WERI-Rb-1 (cell line): ENCODE measurements at regions not wholly inside any gene's neighbourhood (a gene's known extent, or its start where the extent isn't known, plus 50 kb on each side); places are given as distances from the start of the nearest gene placed in this dataset.

Source experiments
- DNase-seq: peaks from one replicate; pipeline ENCODE4 v3.0.0-alpha.2; 2020
- H3K27ac ChIP-seq: fragments of 250-450 bp; sonication (Bioruptor Pico); 2 replicates; pipeline ENCODE4 v1.5.1; 2020; ENCODE audit warnings: mild to moderate bottlenecking, moderate library complexity
- H3K27me3 ChIP-seq: fragments of 250-450 bp; sonication (Bioruptor Pico); 2 replicates; pipeline ENCODE4 v1.5.1; 2021; ENCODE audit warnings: mild to moderate bottlenecking, low read depth, moderate library complexity; ENCODE audit not compliant: insufficient read depth, severe bottlenecking
- H3K36me3 ChIP-seq: fragments of 250-450 bp; sonication (Bioruptor Pico); 2 replicates; pipeline ENCODE4 v1.5.1; 2020; ENCODE audit warnings: mild to moderate bottlenecking, moderate library complexity
- H3K4me3 ChIP-seq: 2 replicates; pipeline ENCODE4 v1.5.1; 2011; ENCODE audit warnings: low read depth, mild to moderate bottlenecking, control low read depth, low read length
- H3K9me3 ChIP-seq: fragments of 250-450 bp; sonication (Bioruptor Pico); 2 replicates; pipeline ENCODE4 v1.5.1; 2021; ENCODE audit warnings: mild to moderate bottlenecking, moderate library complexity; ENCODE audit not compliant: severe bottlenecking
- CTCF ChIP-seq: IDR thresholded peaks from 2 replicates; pipeline ENCODE4 v1.5.1; 2011; ENCODE audit warnings: low read depth, mild to moderate bottlenecking, control low read depth, inconsistent platforms, low read length

- no peaks in the 10 kb centered on the region for H3K9me3 ChIP-seq
- no peaks in the 10 kb centered on the region for H3K27me3 ChIP-seq
- no peak for TF ChIP-seq CTCF
- no peak overlapping the region for H3K4me3 ChIP-seq
- no peak overlapping the region for H3K27ac ChIP-seq
- no peak for DNase-seq
- no peaks in the 10 kb centered on the region for H3K36me3 ChIP-seq
These were observed 181.3 kb upstream of the BCOR start for GRCh38 chrX:40279091-40279430.

- Histone ChIP-seq H3K27me3 (no peaks in the 10 kb centered on the region), H3K4me3 (no peak overlapping the region), H3K9me3 (no peaks in the 10 kb centered on the region), H3K27ac (no peak overlapping the region), H3K36me3 (no peaks in the 10 kb centered on the region)
- no peak for DNase-seq
- TF ChIP-seq CTCF, result no peak
These were observed 180.8 kb upstream of the BCOR start for GRCh38 chrX:40278340-40279090.

- Histone ChIP-seq H3K9me3 (no peaks in the 10 kb centered on the region), H3K27ac (no peak overlapping the region), H3K4me3 (no peak overlapping the region), H3K27me3 (no peaks in the 10 kb centered on the region), H3K36me3 (no peaks in the 10 kb centered on the region)
- no peak for TF ChIP-seq CTCF
- no peak for DNase-seq
These were observed 179.9 kb upstream of the BCOR start for GRCh38 chrX:40277672-40278071.

GRCh38 chrX:40273356-40274050, 175.7 kb upstream of the BCOR start:
- TF ChIP-seq CTCF, result no peak
- DNase-seq, result no peak
- Histone ChIP-seq H3K9me3 (no peaks in the 10 kb centered on the region), H3K27ac (no peak overlapping the region), H3K4me3 (no peak overlapping the region), H3K36me3 (no peaks in the 10 kb centered on the region), H3K27me3 (no peaks in the 10 kb centered on the region)

GRCh38 chrX:40272776-40273175, 175.0 kb upstream of the BCOR start:
- Histone ChIP-seq H3K4me3 (no peak overlapping the region), H3K36me3 (no peaks in the 10 kb centered on the region), H3K9me3 (no peaks in the 10 kb centered on the region), H3K27ac (no peak overlapping the region), H3K27me3 (no peaks in the 10 kb centered on the region)
- no peak for TF ChIP-seq CTCF
- no peak for DNase-seq

- DNase-seq, result no peak
- Histone ChIP-seq H3K27me3 (peaks cover 4% of the 10 kb centered on the region), H3K27ac (no peak overlapping the region), H3K36me3 (no peaks in the 10 kb centered on the region), H3K4me3 (no peak overlapping the region), H3K9me3 (no peaks in the 10 kb centered on the region)
- TF ChIP-seq CTCF, result no peak
These were observed 174.4 kb upstream of the BCOR start for GRCh38 chrX:40272141-40272540.
